IMR-90 (cell line): ENCODE measurements at regions not wholly inside any gene's neighbourhood (a gene's known extent, or its start where the extent isn't known, plus 50 kb on each side); places are given as distances from the start of the nearest gene placed in this dataset.

ENCODE experiments used
- ATAC-seq: fragments of 200-7000 bp; cut with Tn5 transposase; 2 replicates; pipeline ENCODE4 v1.9.1; 2020; ENCODE audit warnings: low read depth, mild to moderate bottlenecking, moderate library complexity
- BruUV-seq: library from RNA; stranded (reverse); fragments of 400-500 nt; replicated peaks from 2 replicates; lab custom pipeline; 2021; lab: Mats Ljungman, UMichigan
- CTCF ChIA-PET: fragments of 300-600 bp; formaldehyde crosslinking; extraction: SDS; loops from one replicate; lab custom pipeline; 2021; ENCODE audit warnings: antibody characterized with exemption; lab: Yijun Ruan, JAX
- POLR2A ChIA-PET: fragments of 300-600 bp; sonication (Branson Sonifier 250); formaldehyde crosslinking; loops from one replicate; lab custom pipeline; 2022; ENCODE audit warnings: antibody characterized with exemption; ENCODE audit not compliant: unreplicated experiment; lab: Charles Lee
- DNase-seq: peaks from one replicate; pipeline ENCODE4 v3.0.0; 2013
- H2AFZ ChIP-seq: replicated peaks from 2 replicates; pipeline ENCODE3; 2013; ENCODE audit warnings: low read length, mild to moderate bottlenecking; ENCODE audit not compliant: poor library complexity
- H2AK5ac ChIP-seq: 2 replicates; pipeline ENCODE4 v1.6.1; 2013; ENCODE audit warnings: low read depth, low read length, inconsistent platforms
- H2AK9ac ChIP-seq: replicated peaks from 2 replicates; pipeline ENCODE3; 2013; ENCODE audit warnings: mild to moderate bottlenecking, low read depth, low read length, moderate library complexity; ENCODE audit not compliant: poor library complexity
- H2BK120ac ChIP-seq: 2 replicates; pipeline ENCODE4 v1.6.1; 2013; ENCODE audit warnings: low read depth, low read length, inconsistent platforms
- H2BK15ac ChIP-seq: 3 replicates; pipeline ENCODE4 v1.6.1; 2013; ENCODE audit warnings: low read depth, low read length, inconsistent platforms
- H2BK20ac ChIP-seq: 2 replicates; pipeline ENCODE4 v1.6.1; 2013; ENCODE audit warnings: low read depth, mild to moderate bottlenecking, inconsistent platforms, low read length, moderate library complexity
- H2BK5ac ChIP-seq: 2 replicates; pipeline ENCODE4 v1.6.1; 2013; ENCODE audit warnings: mild to moderate bottlenecking, low read depth, low read length, inconsistent platforms; ENCODE audit not compliant: poor library complexity, severe bottlenecking
- H3K14ac ChIP-seq: replicated peaks from 2 replicates; pipeline ENCODE4 v1.6.1; 2013; ENCODE audit warnings: low read depth, low read length, inconsistent platforms
- H3K18ac ChIP-seq: 2 replicates; pipeline ENCODE4 v1.6.1; 2013; ENCODE audit warnings: low read depth, low read length, control low read depth
- H3K23ac ChIP-seq: 2 replicates; pipeline ENCODE4 v1.6.1; 2013; ENCODE audit warnings: low read depth, low read length, inconsistent platforms
- H3K27ac ChIP-seq: 2 replicates; pipeline ENCODE4 v1.5.1; 2013; ENCODE audit warnings: mild to moderate bottlenecking, control low read depth, low read length; ENCODE audit not compliant: insufficient read depth
- H3K27me3 ChIP-seq: 2 replicates; pipeline ENCODE4 v1.6.1; 2013; ENCODE audit warnings: low read length; ENCODE audit not compliant: control insufficient read depth, insufficient read depth
- H3K36me3 ChIP-seq: 2 replicates; pipeline ENCODE4 v1.6.1; 2013; ENCODE audit warnings: low read length, mixed read lengths; ENCODE audit not compliant: control insufficient read depth, insufficient read depth
- H3K4ac ChIP-seq: 2 replicates; pipeline ENCODE4 v1.6.1; 2013; ENCODE audit warnings: low read depth, low read length, inconsistent platforms
- H3K4me1 ChIP-seq: 2 replicates; pipeline ENCODE4 v1.6.1; 2013; ENCODE audit warnings: low read length, mixed read lengths; ENCODE audit not compliant: control insufficient read depth, insufficient read depth
- H3K4me2 ChIP-seq: 2 replicates; pipeline ENCODE4 v1.6.1; 2013; ENCODE audit warnings: low read depth, mild to moderate bottlenecking, control low read depth, low read length, moderate library complexity
- H3K4me3 ChIP-seq: 2 replicates; pipeline ENCODE4 v1.5.1; 2013; ENCODE audit warnings: low read depth, mild to moderate bottlenecking, control low read depth, low read length, moderate library complexity; ENCODE audit not compliant: insufficient read depth
- H3K56ac ChIP-seq: 2 replicates; pipeline ENCODE4 v1.6.1; 2013; ENCODE audit warnings: low read length, inconsistent platforms; ENCODE audit not compliant: insufficient read depth; ENCODE audit errors: extremely low read depth
- H3K79me1 ChIP-seq, 2 experiments: 2 replicates each; pipeline ENCODE4 v1.6.1; 2013; ENCODE audit warnings: low read length in 2 of 2, inconsistent platforms in 1 of 2, low read depth in 1 of 2
- H3K9ac ChIP-seq: 2 replicates; pipeline ENCODE4 v1.6.1; 2013; ENCODE audit warnings: low read depth, low read length, control low read depth
- H3K9me1 ChIP-seq: 2 replicates; pipeline ENCODE4 v1.6.1; 2013; ENCODE audit warnings: low read length, inconsistent platforms; ENCODE audit not compliant: insufficient read depth
- H3K9me3 ChIP-seq: 2 replicates; pipeline ENCODE4 v1.6.1; 2013; ENCODE audit warnings: low read length; ENCODE audit not compliant: control insufficient read depth, insufficient read depth
- H4K20me1 ChIP-seq: 2 replicates; pipeline ENCODE4 v1.6.1; 2013; ENCODE audit warnings: low read length, inconsistent platforms; ENCODE audit not compliant: insufficient read depth
- H4K5ac ChIP-seq: 2 replicates; pipeline ENCODE4 v1.6.1; 2013; ENCODE audit warnings: mild to moderate bottlenecking, low read depth, low read length, control low read depth
- H4K8ac ChIP-seq, 2 experiments: 2 replicates each; pipeline ENCODE4 v1.6.1; 2013; ENCODE audit warnings: low read depth in 2 of 2, low read length in 2 of 2, control low read depth in 1 of 2, inconsistent platforms in 1 of 2
- H4K91ac ChIP-seq: 2 replicates; pipeline ENCODE4 v1.6.1; 2013; ENCODE audit warnings: low read depth, low read length, inconsistent platforms; ENCODE audit not compliant: insufficient read depth
- CHD1 ChIP-seq: IDR thresholded peaks from 2 replicates; pipeline ENCODE4 v1.6.1; 2012; ENCODE audit warnings: low read depth, low read length, improper control_type of control experiment
- CTCF ChIP-seq: conservative IDR thresholded peaks from 2 replicates; pipeline ENCODE4 v1.5.1; 2012; ENCODE audit warnings: mild to moderate bottlenecking, low read depth, low read length, improper control_type of control experiment
- ELK1 ChIP-seq: fragments of 150-350 bp; IDR thresholded peaks from 2 replicates; pipeline ENCODE4 v1.6.1; 2016; ENCODE audit warnings: low read depth, mild to moderate bottlenecking, low read length, moderate library complexity, borderline replicate concordance
- FOS ChIP-seq: fragments of 150-350 bp; IDR thresholded peaks from 2 replicates; pipeline ENCODE4 v1.6.1; 2016; ENCODE audit warnings: low read depth, low read length
- MAFK ChIP-seq: IDR thresholded peaks from 2 replicates; pipeline ENCODE4 v1.6.1; 2012; ENCODE audit warnings: low read depth, low read length, improper control_type of control experiment
- MAZ ChIP-seq: IDR thresholded peaks from 2 replicates; pipeline ENCODE4 v1.6.1; 2012; ENCODE audit warnings: low read depth, mild to moderate bottlenecking, low read length, improper control_type of control experiment, moderate library complexity, borderline replicate concordance
- MXI1 ChIP-seq: IDR thresholded peaks from 2 replicates; pipeline ENCODE4 v1.6.1; 2012; ENCODE audit warnings: low read depth, mild to moderate bottlenecking, low read length, moderate library complexity, borderline replicate concordance
- POLR2A ChIP-seq: IDR thresholded peaks from 2 replicates; pipeline ENCODE4 v1.6.1; 2012; ENCODE audit warnings: mild to moderate bottlenecking, low read depth, low read length
- RCOR1 ChIP-seq: IDR thresholded peaks from 2 replicates; pipeline ENCODE4 v1.6.1; 2012; ENCODE audit warnings: mild to moderate bottlenecking, low read length, improper control_type of control experiment; ENCODE audit not compliant: insufficient replicate concordance
- SMC3 ChIP-seq: fragments of 150-350 bp; IDR thresholded peaks from 2 replicates; pipeline ENCODE4 v1.6.1; 2016; ENCODE audit warnings: low read depth, mild to moderate bottlenecking, antibody characterized with exemption, low read length, moderate library complexity
- USF2 ChIP-seq: fragments of 150-350 bp; IDR thresholded peaks from 2 replicates; pipeline ENCODE4 v1.6.1; 2017; ENCODE audit warnings: mild to moderate bottlenecking, antibody characterized with exemption, low read length, low read depth
- WGBS, 2 experiments: methylation state at CpG; one replicate each; pipeline versions ENCODE4 v1.1.5 to v1.1.7; 2013; ENCODE audit warnings: missing lambda C conversion rate in 2 of 2; ENCODE audit not compliant: insufficient read length in 1 of 2; ENCODE audit errors: extremely low coverage in 2 of 2; 5-methylcytosine and 5-hydroxymethylcytosine counted together
- dilution Hi-C: fragments of 300-500 bp; cut with HindIII; formaldehyde crosslinking; loops from one replicate; pipeline ENCODE4 v1.14.3; 2018; ENCODE audit warnings: low sequenced_read_pairs; ENCODE audit not compliant: unreplicated experiment
- in situ Hi-C: fragments of 300-500 bp; cut with MboI; formaldehyde crosslinking; loops from 3 replicates; pipeline ENCODE4 v1.14.3; 2019; ENCODE audit warnings: low sequenced_read_pairs, inconsistent platforms, mixed read lengths
- intact Hi-C: fragments of 100-400 bp; cut with micrococcal nuclease; formaldehyde crosslinking; loops from 2 replicates; pipeline ENCODE4 v1.10.0; 2022

- Histone ChIP-seq H4K5ac (no peak overlapping the region), H3K4me1 (no peaks in the 10 kb centered on the region), H2BK5ac (no peak overlapping the region), H3K18ac (no peak overlapping the region), H2AFZ (no peak overlapping the region), H3K23ac (no peak overlapping the region), H2AK5ac (no peak overlapping the region), H3K4me3 (no peak overlapping the region), H4K8ac (no peak overlapping the region), H2BK20ac (no peak overlapping the region), H3K14ac (no peak overlapping the region), H2BK15ac (no peak overlapping the region), H3K9me3 (peaks cover 9% of the 10 kb centered on the region), H3K9me1 (no peaks in the 10 kb centered on the region), H2BK120ac (no peak overlapping the region), H3K4ac (no peak overlapping the region), H2AK9ac (no peak overlapping the region), H3K27ac (no peak overlapping the region), H3K9ac (no peak overlapping the region), H4K91ac (no peak overlapping the region), H4K20me1 (no peaks in the 10 kb centered on the region), H3K36me3 (no peaks in the 10 kb centered on the region), H3K4me2 (no peak overlapping the region), H3K27me3 (no peaks in the 10 kb centered on the region), H3K79me1 (no peaks in the 10 kb centered on the region), H3K56ac (no peak overlapping the region)
- intact Hi-C loops = no loop called here
- BruUV-seq = no TSS peak
- ATAC-seq (no peak), DNase-seq (no peak)
- in situ Hi-C loops = no loop called here
- dilution Hi-C loops = no loop called here
- ChIA-PET CTCF (no interaction called here), POLR2A (no interaction called here)
- TF ChIP-seq SMC3 = no peak
- no peak for TF ChIP-seq CHD1
- TF ChIP-seq FOS = no peak
- TF ChIP-seq POLR2A = no peak
- no peak for TF ChIP-seq ELK1
- TF ChIP-seq MAZ = no peak
- TF ChIP-seq USF2 = no peak
- no peak for TF ChIP-seq RCOR1
- no peak for TF ChIP-seq MAFK
- TF ChIP-seq CTCF = no peak
- TF ChIP-seq MXI1 = no peak
- WGBS, 2 experiments = no CpG with 5 or more reads among the region's 4 CpGs
These were observed 210.3 kb upstream of the ONECUT1 start for GRCh38 chr15:53000409-53000808.
